EH (cell line): ENCODE measurements at regions not wholly inside any gene's neighbourhood (a gene's known extent, or its start where the extent isn't known, plus 50 kb on each side); places are given as distances from the start of the nearest gene placed in this dataset.

Source experiments
- DNase-seq: peaks from one replicate; pipeline ENCODE4 v3.0.0-alpha.2; 2015; ENCODE audit warnings: low read depth

- no peak for DNase-seq
These were observed 2272.8 kb downstream of the TP53TG3F start for GRCh38 chr16:35732046-35732810.

- DNase-seq: no peak
These were observed 2274.0 kb downstream of the TP53TG3F start for GRCh38 chr16:35733278-35733965.

- no peak for DNase-seq
These were observed 2274.7 kb downstream of the TP53TG3F start for GRCh38 chr16:35733971-35734702.

- no peak for DNase-seq
These were observed 2275.5 kb downstream of the TP53TG3F start for GRCh38 chr16:35734728-35735402.

- DNase-seq: no peak
These were observed 2276.2 kb downstream of the TP53TG3F start for GRCh38 chr16:35735403-35736251.

- no peak for DNase-seq
These were observed 2277.1 kb downstream of the TP53TG3F start for GRCh38 chr16:35736546-35736945.

GRCh38 chr16:35737076-35737475 is 2277.7 kb downstream of the TP53TG3F start:
- no peak for DNase-seq

- no peak for DNase-seq
These were observed 2282.1 kb downstream of the TP53TG3F start for GRCh38 chr16:35741546-35741945.

GRCh38 chr16:35743101-35743692 is 2283.8 kb downstream of the TP53TG3F start:
- no peak for DNase-seq

GRCh38 chr16:35744084-35744483 is 2284.7 kb downstream of the TP53TG3F start:
- no peak for DNase-seq

- DNase-seq: no peak
These were observed 2285.3 kb downstream of the TP53TG3F start for GRCh38 chr16:35744726-35745125.

- no peak for DNase-seq
These were observed 2285.8 kb downstream of the TP53TG3F start for GRCh38 chr16:35745191-35745590.

- no peak for DNase-seq
These were observed 2286.4 kb downstream of the TP53TG3F start for GRCh38 chr16:35745821-35746248.

GRCh38 chr16:35746281-35746962 is 2287.0 kb downstream of the TP53TG3F start:
- DNase-seq: no peak

- DNase-seq: no peak
These were observed 2287.7 kb downstream of the TP53TG3F start for GRCh38 chr16:35746963-35747657.

GRCh38 chr16:35747658-35748455 is 2288.4 kb downstream of the TP53TG3F start:
- no peak for DNase-seq

- no peak for DNase-seq
These were observed 2289.3 kb downstream of the TP53TG3F start for GRCh38 chr16:35748621-35749252.
